ENCODE measurements at regions not wholly inside any gene's neighbourhood (a gene's known extent, or its start where the extent isn't known, plus 50 kb on each side); places are given as distances from the start of the nearest gene placed in this dataset.
"Not testable (repeated sequence)": the region's sequence is repeated elsewhere in the genome, so short reads cannot be mapped to it uniquely, and the experiment has no call there.

GRCh38 chr6:28838289-28838633 is 85.5 kb downstream of the TRIM27 start:
- H3K36me3 Mint-ChIP-seq (ENCODE audit: low read depth) = no peaks in the 10 kb centered on the region
- peak overlapping the region; percentile 94 for H3K27ac Mint-ChIP-seq (ENCODE audit: unreplicated experiment)
- peaks cover 13% of the 10 kb centered on the region for H3K4me1 Mint-ChIP-seq (ENCODE audit: low read depth)
- peaks cover 17% of the 10 kb centered on the region for H3K27me3 Mint-ChIP-seq (ENCODE audit: low read depth)
- TF ChIP-seq CTCF (IDR thresholded peaks at IDR 0.05) = no peak
- H3K9me3 Mint-ChIP-seq (ENCODE audit: low read depth) = no peaks in the 10 kb centered on the region
- DNase-seq (ENCODE audit: low spot score) = no peak
- peak overlapping the region; percentile 95 for H3K4me3 Mint-ChIP-seq (ENCODE audit: unreplicated experiment)

- Mint-ChIP-seq H3K27me3 (ENCODE audit: low read depth) (peaks cover 15% of the 10 kb centered on the region), H3K27ac (ENCODE audit: unreplicated experiment) (peak overlapping the region; percentile 94), H3K9me3 (ENCODE audit: low read depth) (no peaks in the 10 kb centered on the region), H3K4me3 (ENCODE audit: unreplicated experiment) (peak overlapping the region; percentile 95), H3K36me3 (ENCODE audit: low read depth) (no peaks in the 10 kb centered on the region), H3K4me1 (ENCODE audit: low read depth) (peaks cover 13% of the 10 kb centered on the region)
- TF ChIP-seq CTCF (IDR thresholded peaks at IDR 0.05) = peak; percentile 90
- DNase-seq (ENCODE audit: low spot score) = no peak
These were observed 84.9 kb downstream of the TRIM27 start for GRCh38 chr6:28838634-28839442.

GRCh38 chr6:28839443-28840120 is 84.2 kb downstream of the TRIM27 start:
- no peaks in the 10 kb centered on the region for H3K36me3 Mint-ChIP-seq (ENCODE audit: low read depth)
- DNase-seq (ENCODE audit: low spot score) = no peak
- peaks cover 15% of the 10 kb centered on the region for H3K27me3 Mint-ChIP-seq (ENCODE audit: low read depth)
- peak overlapping the region; percentile 95 for H3K4me3 Mint-ChIP-seq (ENCODE audit: unreplicated experiment)
- H3K27ac Mint-ChIP-seq (ENCODE audit: unreplicated experiment) = peak overlapping the region; percentile 94
- H3K4me1 Mint-ChIP-seq (ENCODE audit: low read depth) = peaks cover 13% of the 10 kb centered on the region
- no peak for TF ChIP-seq CTCF (IDR thresholded peaks at IDR 0.05)
- H3K9me3 Mint-ChIP-seq (ENCODE audit: low read depth) = no peaks in the 10 kb centered on the region

GRCh38 chr6:28841290-28841689 is 82.5 kb downstream of the TRIM27 start:
- H3K36me3 Mint-ChIP-seq (ENCODE audit: low read depth) = no peaks in the 10 kb centered on the region
- H3K27ac Mint-ChIP-seq (ENCODE audit: unreplicated experiment) = no peak overlapping the region
- H3K9me3 Mint-ChIP-seq (ENCODE audit: low read depth) = no peaks in the 10 kb centered on the region
- no peak overlapping the region for H3K4me3 Mint-ChIP-seq (ENCODE audit: unreplicated experiment)
- peaks cover 22% of the 10 kb centered on the region for H3K27me3 Mint-ChIP-seq (ENCODE audit: low read depth)
- TF ChIP-seq CTCF (IDR thresholded peaks at IDR 0.05) = no peak
- no peak for DNase-seq (ENCODE audit: low spot score)
- H3K4me1 Mint-ChIP-seq (ENCODE audit: low read depth) = peaks cover 13% of the 10 kb centered on the region

- H3K27me3 Mint-ChIP-seq (ENCODE audit: low read depth) = peaks cover 55% of the 10 kb centered on the region
- not testable (repeated sequence) for H3K27ac Mint-ChIP-seq (ENCODE audit: unreplicated experiment); H3K4me3 Mint-ChIP-seq (ENCODE audit: unreplicated experiment); H3K4me1 Mint-ChIP-seq (ENCODE audit: low read depth); H3K9me3 Mint-ChIP-seq (ENCODE audit: low read depth); H3K36me3 Mint-ChIP-seq (ENCODE audit: low read depth); DNase-seq (ENCODE audit: low spot score)
These were observed 75.0 kb downstream of the TRIM27 start for GRCh38 chr6:28848756-28849155.

Measured in chondrocyte (in vitro differentiated cells).